ENCODE measurements at regions not wholly inside any gene's neighbourhood (a gene's known extent, or its start where the extent isn't known, plus 50 kb on each side); places are given as distances from the start of the nearest gene placed in this dataset.

GRCh38 chr7:32216759-32217158 lies 146.6 kb upstream of the PDE1C start:
- no peak for DNase-seq
- no peak for FAIRE-seq
- intact Hi-C loops (cut with DNase I) = no loop called here
- no peaks in the 10 kb centered on the region for H3K9me3 ChIP-seq (ENCODE audit: control insufficient read depth in 2 of 3, insufficient read depth in 1 of 3, low read length in 3 of 3)
- H3K4me3 ChIP-seq (ENCODE audit: low read length in 3 of 3) = no peak overlapping the region
- TF ChIP-seq CTCF (IDR thresholded peaks at IDR 0.05; ENCODE audit: borderline replicate concordance, extremely low read depth, insufficient read depth) = no peak
- H3K27me3 ChIP-seq (ENCODE audit: control insufficient read depth, insufficient read depth, low read length) = no peaks in the 10 kb centered on the region
- H3K36me3 ChIP-seq (ENCODE audit: control insufficient read depth in 2 of 3, insufficient read depth in 3 of 3, low read length in 3 of 3) = no peaks in the 10 kb centered on the region
- no peak overlapping the region for H3K27ac ChIP-seq (ENCODE audit: low read depth in 2 of 2, low read length in 2 of 2)
- H3K9ac ChIP-seq (ENCODE audit: low read length in 3 of 3) = no peak overlapping the region
- H3K4me1 ChIP-seq (ENCODE audit: control insufficient read depth in 2 of 3, insufficient read depth in 2 of 3, low read depth in 1 of 3, low read length in 3 of 3) = no peaks in the 10 kb centered on the region

- Histone ChIP-seq H3K27me3 (ENCODE audit: control insufficient read depth, insufficient read depth, low read length) (no peaks in the 10 kb centered on the region), H3K27ac (ENCODE audit: low read depth in 2 of 2, low read length in 2 of 2) (no peak overlapping the region), H3K9me3 (ENCODE audit: control insufficient read depth in 2 of 3, insufficient read depth in 1 of 3, low read length in 3 of 3) (no peaks in the 10 kb centered on the region), H3K4me1 (ENCODE audit: control insufficient read depth in 2 of 3, insufficient read depth in 2 of 3, low read depth in 1 of 3, low read length in 3 of 3) (no peaks in the 10 kb centered on the region), H3K4me3 (ENCODE audit: low read length in 3 of 3) (no peak overlapping the region), H3K36me3 (ENCODE audit: control insufficient read depth in 2 of 3, insufficient read depth in 3 of 3, low read length in 3 of 3) (no peaks in the 10 kb centered on the region), H3K9ac (ENCODE audit: low read length in 3 of 3) (no peak overlapping the region)
- intact Hi-C loops (cut with DNase I) = no loop called here
- FAIRE-seq (no peak), DNase-seq (no peak)
- TF ChIP-seq CTCF (IDR thresholded peaks at IDR 0.05; ENCODE audit: borderline replicate concordance, extremely low read depth, insufficient read depth) = no peak
Observed at GRCh38 chr7:32215697-32216096, 145.5 kb upstream of the PDE1C start.

GRCh38 chr7:32214913-32215312 lies 144.7 kb upstream of the PDE1C start:
- FAIRE-seq = no peak
- TF ChIP-seq CTCF (IDR thresholded peaks at IDR 0.05; ENCODE audit: borderline replicate concordance, extremely low read depth, insufficient read depth) = no peak
- intact Hi-C loops (cut with DNase I) = no loop called here

GRCh38 chr7:32212321-32212720 lies 142.1 kb upstream of the PDE1C start:
- intact Hi-C loops (cut with DNase I) = no loop called here
- no peak for DNase-seq

More at GRCh38 chr7:32214913-32215312, 144.7 kb upstream of the PDE1C start:
- Histone ChIP-seq H3K4me1 (ENCODE audit: control insufficient read depth in 2 of 3, insufficient read depth in 2 of 3, low read depth in 1 of 3, low read length in 3 of 3) (no peaks in the 10 kb centered on the region), H3K9ac (ENCODE audit: low read length in 3 of 3) (no peak overlapping the region), H3K9me3 (ENCODE audit: control insufficient read depth in 2 of 3, insufficient read depth in 1 of 3, low read length in 3 of 3) (no peaks in the 10 kb centered on the region), H3K27ac (ENCODE audit: low read depth in 2 of 2, low read length in 2 of 2) (no peak overlapping the region), H3K4me3 (ENCODE audit: low read length in 3 of 3) (no peak overlapping the region), H3K27me3 (ENCODE audit: control insufficient read depth, insufficient read depth, low read length) (no peaks in the 10 kb centered on the region), H3K36me3 (ENCODE audit: control insufficient read depth in 2 of 3, insufficient read depth in 3 of 3, low read length in 3 of 3) (no peaks in the 10 kb centered on the region)
- no peak for DNase-seq

More at GRCh38 chr7:32212321-32212720, 142.1 kb upstream of the PDE1C start:
- no peaks in the 10 kb centered on the region for H3K27me3 ChIP-seq (ENCODE audit: control insufficient read depth, insufficient read depth, low read length)
- TF ChIP-seq CTCF (IDR thresholded peaks at IDR 0.05; ENCODE audit: borderline replicate concordance, extremely low read depth, insufficient read depth) = no peak
- no peak overlapping the region for H3K27ac ChIP-seq (ENCODE audit: low read depth in 2 of 2, low read length in 2 of 2)
- no peak overlapping the region for H3K9ac ChIP-seq (ENCODE audit: low read length in 3 of 3)
- no peaks in the 10 kb centered on the region for H3K9me3 ChIP-seq (ENCODE audit: control insufficient read depth in 2 of 3, insufficient read depth in 1 of 3, low read length in 3 of 3)
- FAIRE-seq = no peak
- no peaks in the 10 kb centered on the region for H3K4me1 ChIP-seq (ENCODE audit: control insufficient read depth in 2 of 3, insufficient read depth in 2 of 3, low read depth in 1 of 3, low read length in 3 of 3)
- H3K4me3 ChIP-seq (ENCODE audit: low read length in 3 of 3) = no peak overlapping the region
- no peaks in the 10 kb centered on the region for H3K36me3 ChIP-seq (ENCODE audit: control insufficient read depth in 2 of 3, insufficient read depth in 3 of 3, low read length in 3 of 3)
